LNCaP clone FGC (cell line): ENCODE measurements at regions not wholly inside any gene's neighbourhood (a gene's known extent, or its start where the extent isn't known, plus 50 kb on each side); places are given as distances from the start of the nearest gene placed in this dataset.

Source experiments
- DNase-seq: peaks from one replicate; pipeline ENCODE4 v3.0.0-alpha.2; 2011; ENCODE audit warnings: low read depth
- H3K4me3 ChIP-seq: 2 replicates; pipeline ENCODE4 v1.5.1; 2011; ENCODE audit warnings: mild to moderate bottlenecking, low read depth, low read length, control low read depth
- CTCF ChIP-seq: IDR thresholded peaks from 2 replicates; pipeline ENCODE4 v1.5.1; 2012; ENCODE audit warnings: mild to moderate bottlenecking; ENCODE audit not compliant: control insufficient read depth, insufficient read depth; ENCODE audit errors: extremely low read depth

- TF ChIP-seq CTCF = no peak
- H3K4me3 ChIP-seq = no peak overlapping the region
- DNase-seq = no peak
Measured at GRCh38 chr21:30104241-30104640, 62.4 kb downstream of the CLDN17 start.

- no peak for DNase-seq
- no peak for TF ChIP-seq CTCF
Measured at GRCh38 chr21:30102871-30103270, 63.7 kb downstream of the CLDN17 start.

GRCh38 chr21:30101967-30102366 lies 64.6 kb downstream of the CLDN17 start:
- H3K4me3 ChIP-seq = no peak overlapping the region

More at GRCh38 chr21:30102871-30103270, 63.7 kb downstream of the CLDN17 start:
- H3K4me3 ChIP-seq = no peak overlapping the region

GRCh38 chr21:30097791-30098190 lies 68.8 kb downstream of the CLDN17 start:
- H3K4me3 ChIP-seq = no peak overlapping the region
- no peak for TF ChIP-seq CTCF
- no peak for DNase-seq

More at GRCh38 chr21:30101967-30102366, 64.6 kb downstream of the CLDN17 start:
- DNase-seq = peak; percentile 46
- TF ChIP-seq CTCF = no peak

- DNase-seq = no peak
- no peak for TF ChIP-seq CTCF
- no peak overlapping the region for H3K4me3 ChIP-seq
Measured at GRCh38 chr21:30083225-30083945, 83.2 kb downstream of the CLDN17 start.

GRCh38 chr21:30081506-30081905 lies 85.1 kb downstream of the CLDN17 start:
- no peak for DNase-seq
- H3K4me3 ChIP-seq = no peak overlapping the region
- no peak for TF ChIP-seq CTCF

DNA sequence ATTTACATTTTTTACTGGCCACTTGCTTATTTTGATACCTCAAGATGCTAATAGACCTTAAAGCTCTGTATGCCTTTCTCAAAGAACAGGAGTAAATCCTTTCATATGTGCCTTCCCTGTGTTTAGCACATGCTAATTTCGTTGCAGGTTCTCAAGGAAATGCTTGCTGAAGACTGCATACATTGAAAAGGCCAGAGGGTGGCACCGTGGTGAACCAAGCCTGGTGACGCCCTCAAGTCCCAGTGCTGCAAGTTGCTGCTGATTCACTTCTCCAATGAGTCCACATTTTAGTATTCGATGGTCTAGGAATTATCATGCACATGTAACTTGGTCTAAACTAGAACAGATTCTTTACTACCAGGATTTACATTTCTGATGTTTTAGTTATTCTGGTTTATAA lies 94.1 kb downstream of the CLDN17 start:
- no peak overlapping the region for H3K4me3 ChIP-seq
- peak; percentile 85 for TF ChIP-seq CTCF
- peak; percentile 61 for DNase-seq
